GM18502 (cell line): ENCODE measurements at regions not wholly inside any gene's neighbourhood (a gene's known extent, or its start where the extent isn't known, plus 50 kb on each side); places are given as distances from the start of the nearest gene placed in this dataset.
"Not testable (repeated sequence)": the region's sequence is repeated elsewhere in the genome, so short reads cannot be mapped to it uniquely, and the experiment has no call there.

Source experiments
- ATAC-seq: cut with Tn5 transposase; IDR thresholded peaks from one replicate; pipeline ENCODE4 v1.9.1; 2021; ENCODE audit warnings: mild to moderate bottlenecking; ENCODE audit not compliant: unreplicated experiment, poor library complexity

GRCh38 chr6:137933696-137934095 lies 66.6 kb downstream of the TNFAIP3 start:
- ATAC-seq, result no peak

GRCh38 chr6:137936798-137937197 lies 69.7 kb downstream of the TNFAIP3 start:
- ATAC-seq, result no peak

GRCh38 chr6:137937834-137938233 lies 70.8 kb downstream of the TNFAIP3 start:
- ATAC-seq, result no peak

GRCh38 chr6:137938770-137939379 lies 71.8 kb downstream of the TNFAIP3 start:
- ATAC-seq, result no peak

GRCh38 chr6:137941995-137942394 lies 74.9 kb downstream of the TNFAIP3 start:
- ATAC-seq, result no peak

- no peak for ATAC-seq
These were observed 75.7 kb downstream of the TNFAIP3 start for GRCh38 chr6:137942736-137943135.

- ATAC-seq, result not testable (repeated sequence)
These were observed 77.3 kb downstream of the TNFAIP3 start for GRCh38 chr6:137944381-137944780.

GRCh38 chr6:137944793-137945498 lies 77.9 kb downstream of the TNFAIP3 start:
- ATAC-seq, result peak; percentile 45

- ATAC-seq, result peak; percentile 42
These were observed 82.8 kb downstream of the TNFAIP3 start for GRCh38 chr6:137949686-137950390.

- ATAC-seq, result no peak
These were observed 83.5 kb downstream of the TNFAIP3 start for GRCh38 chr6:137950581-137950980.

GRCh38 chr6:137951064-137951597 lies 84.1 kb downstream of the TNFAIP3 start:
- ATAC-seq, result peak; percentile 70

- no peak for ATAC-seq
These were observed 85.2 kb downstream of the TNFAIP3 start for GRCh38 chr6:137952247-137952646.

- no peak for ATAC-seq
These were observed 86.7 kb downstream of the TNFAIP3 start for GRCh38 chr6:137953761-137954160.

GRCh38 chr6:137954253-137954652 lies 87.2 kb downstream of the TNFAIP3 start:
- no peak for ATAC-seq

GRCh38 chr6:137956098-137956488 lies 89.0 kb downstream of the TNFAIP3 start:
- ATAC-seq, result no peak

GRCh38 chr6:137957471-137957870 lies 90.4 kb downstream of the TNFAIP3 start:
- no peak for ATAC-seq

GRCh38 chr6:137958811-137959565 lies 91.9 kb downstream of the TNFAIP3 start:
- ATAC-seq, result no peak

GRCh38 chr6:137962725-137963124 lies 95.7 kb downstream of the TNFAIP3 start:
- ATAC-seq, result no peak

GRCh38 chr6:137964876-137965275 lies 97.8 kb downstream of the TNFAIP3 start:
- ATAC-seq, result no peak

- no peak for ATAC-seq
These were observed 100.8 kb downstream of the TNFAIP3 start for GRCh38 chr6:137967689-137968454.
